SHP77 (cell line): ENCODE measurements at regions not wholly inside any gene's neighbourhood (a gene's known extent, or its start where the extent isn't known, plus 50 kb on each side); places are given as distances from the start of the nearest gene placed in this dataset.
"Not testable (repeated sequence)": the region's sequence is repeated elsewhere in the genome, so short reads cannot be mapped to it uniquely, and the experiment has no call there.

Experiments used
- DNase-seq, 2 experiments: peaks; one replicate each; lab custom pipeline; 2025; lab: John Stamatoyannopoulos, UW

GRCh38 chr4:42205541-42205940 lies 53.1 kb upstream of the BEND4 start:
- DNase-seq, result no peak

GRCh38 chr4:42216664-42217063 lies 64.2 kb upstream of the BEND4 start:
- no peak for DNase-seq

GRCh38 chr4:42225286-42225685 lies 72.8 kb upstream of the BEND4 start:
- no peak for DNase-seq

GRCh38 chr4:42234817-42235216 lies 82.4 kb upstream of the BEND4 start:
- DNase-seq, result no peak

- no peak for DNase-seq
Measured at GRCh38 chr4:42235304-42236021, 83.0 kb upstream of the BEND4 start.

- no peak for DNase-seq
Measured at GRCh38 chr4:42237010-42237409, 84.6 kb upstream of the BEND4 start.

- no peak for DNase-seq
Measured at GRCh38 chr4:42237451-42237850, 85.0 kb upstream of the BEND4 start.

GRCh38 chr4:42248972-42249371 lies 96.5 kb upstream of the BEND4 start:
- no peak for DNase-seq

GRCh38 chr4:42252315-42252714 lies 99.9 kb upstream of the BEND4 start:
- no peak for DNase-seq

- DNase-seq, result not testable (repeated sequence)
Measured at GRCh38 chr4:42257645-42258044, 105.2 kb upstream of the BEND4 start.

- no peak for DNase-seq
Measured at GRCh38 chr4:42262701-42263490, 110.4 kb upstream of the BEND4 start.

GRCh38 chr4:42265782-42266602 lies 113.5 kb upstream of the BEND4 start:
- DNase-seq, result no peak

GRCh38 chr4:42267724-42268123 lies 115.3 kb upstream of the BEND4 start:
- DNase-seq, result no peak

- DNase-seq, result no peak
Measured at GRCh38 chr4:42268824-42269223, 116.4 kb upstream of the BEND4 start.

GRCh38 chr4:42271096-42271495 lies 118.6 kb upstream of the BEND4 start:
- DNase-seq, result no peak

- DNase-seq, result no peak
Measured at GRCh38 chr4:42277291-42277690, 120.0 kb upstream of the SHISA3 start.

GRCh38 chr4:42278709-42279324 lies 118.5 kb upstream of the SHISA3 start:
- no peak for DNase-seq

- DNase-seq, result peak in 1 of 2 experiments; percentile 4
Measured at GRCh38 chr4:42280327-42281095, 116.8 kb upstream of the SHISA3 start.

GRCh38 chr4:42281324-42282020 lies 115.8 kb upstream of the SHISA3 start:
- no peak for DNase-seq

- peak; percentile 47 to 49 for DNase-seq
Measured at GRCh38 chr4:42282081-42282901, 115.0 kb upstream of the SHISA3 start.
